Thoracic aorta (tissue), 2 donors: ENCODE measurements at regions not wholly inside any gene's neighbourhood (a gene's known extent, or its start where the extent isn't known, plus 50 kb on each side); places are given as distances from the start of the nearest gene placed in this dataset.

ENCODE experiments used
- ATAC-seq: fragments of 150-250 bp; one replicate; pipeline ENCODE4 v1.8.0; 2017; ENCODE audit warnings: low read depth; ENCODE audit not compliant: insufficient number of reproducible peaks, low FRiP score
- DNase-seq: peaks from one replicate; pipeline ENCODE4 v3.0.0-alpha.2; 2020; ENCODE audit warnings: low spot score
- H3K27ac ChIP-seq, 2 donors: fragments of 200-600 bp; sonication (generic); 1 replicate in 1 of 2; 2 replicates in 1 of 2; pipeline ENCODE4 v1.5.1; 2016; ENCODE audit warnings: mild to moderate bottlenecking in 2 of 2, moderate library complexity in 2 of 2
- H3K27me3 ChIP-seq: fragments of 200-600 bp; sonication (generic); replicated peaks from 2 replicates; pipeline ENCODE4 v1.6.0; 2016; ENCODE audit warnings: mild to moderate bottlenecking; ENCODE audit not compliant: insufficient read depth
- H3K36me3 ChIP-seq: fragments of 200-600 bp; sonication (generic); one replicate; pipeline ENCODE4 v1.5.1; 2016
- H3K4me1 ChIP-seq, 2 donors: fragments of 200-600 bp; sonication (generic); 1 replicate in 1 of 2; 2 replicates in 1 of 2; pipeline versions ENCODE4 v1.5.1 to v1.6.0; 2016; ENCODE audit warnings: low read depth in 2 of 2, mild to moderate bottlenecking in 1 of 2; ENCODE audit not compliant: control insufficient read depth in 1 of 2
- H3K4me3 ChIP-seq: fragments of 200-600 bp; sonication (generic); 2 replicates; pipeline ENCODE4 v1.5.1; 2016; ENCODE audit warnings: mild to moderate bottlenecking
- H3K9me3 ChIP-seq: fragments of 200-600 bp; sonication (generic); 2 replicates; pipeline ENCODE4 v1.5.1; 2016
- CTCF ChIP-seq: fragments of 200-600 bp; sonication (generic); IDR thresholded peaks from one replicate; pipeline ENCODE4 v1.5.1; 2019; ENCODE audit warnings: antibody characterized with exemption

- no peak overlapping the region for H3K27ac ChIP-seq
- DNase-seq (no peak), ATAC-seq (no peak)
- H3K36me3 ChIP-seq = no peaks in the 10 kb centered on the region
- H3K4me3 ChIP-seq = no peak overlapping the region
- H3K27me3 ChIP-seq = no peaks in the 10 kb centered on the region
- H3K9me3 ChIP-seq = no peaks in the 10 kb centered on the region
- no peaks in the 10 kb centered on the region for H3K4me1 ChIP-seq
- no peak for TF ChIP-seq CTCF
Measured at GRCh38 chr7:132652507-132652906, 76.2 kb upstream of the PLXNA4 start.

GRCh38 chr7:132650498-132650897 is 74.2 kb upstream of the PLXNA4 start:
- Histone ChIP-seq H3K27ac (no peak overlapping the region), H3K27me3 (no peaks in the 10 kb centered on the region), H3K4me1 (no peaks in the 10 kb centered on the region), H3K9me3 (no peaks in the 10 kb centered on the region), H3K36me3 (no peaks in the 10 kb centered on the region), H3K4me3 (no peak overlapping the region)
- DNase-seq (no peak), ATAC-seq (no peak)
- TF ChIP-seq CTCF = no peak

GRCh38 chr7:132647311-132647710 is 71.0 kb upstream of the PLXNA4 start:
- Histone ChIP-seq H3K4me3 (no peak overlapping the region), H3K27ac (no peak overlapping the region), H3K4me1 (no peaks in the 10 kb centered on the region), H3K27me3 (no peaks in the 10 kb centered on the region), H3K9me3 (no peaks in the 10 kb centered on the region), H3K36me3 (no peaks in the 10 kb centered on the region)
- ATAC-seq = no peak
- no peak for TF ChIP-seq CTCF
- DNase-seq = no peak

GRCh38 chr7:132646052-132646451 is 69.8 kb upstream of the PLXNA4 start:
- no peak for TF ChIP-seq CTCF
- Histone ChIP-seq H3K27me3 (no peaks in the 10 kb centered on the region), H3K36me3 (no peaks in the 10 kb centered on the region), H3K9me3 (no peaks in the 10 kb centered on the region), H3K4me3 (no peak overlapping the region), H3K27ac (no peak overlapping the region), H3K4me1 (no peaks in the 10 kb centered on the region)
- DNase-seq = no peak
- ATAC-seq = no peak

- H3K4me1 ChIP-seq = no peaks in the 10 kb centered on the region
- no peak for TF ChIP-seq CTCF
- no peaks in the 10 kb centered on the region for H3K9me3 ChIP-seq
- ATAC-seq (no peak), DNase-seq (no peak)
- no peak overlapping the region for H3K27ac ChIP-seq
- H3K4me3 ChIP-seq = no peak overlapping the region
- no peaks in the 10 kb centered on the region for H3K27me3 ChIP-seq
- H3K36me3 ChIP-seq = no peaks in the 10 kb centered on the region
Measured at GRCh38 chr7:132643302-132643701, 67.0 kb upstream of the PLXNA4 start.
